Natural killer cell treated with Interleukin-12 subunit alpha and Interleukin-12 subunit beta and Interleukin-15 and Interleukin-18, amount 100 ng/mL, for 72 hours (primary cell): ENCODE measurements at regions not wholly inside any gene's neighbourhood (a gene's known extent, or its start where the extent isn't known, plus 50 kb on each side); places are given as distances from the start of the nearest gene placed in this dataset.
"Not testable (repeated sequence)": the region's sequence is repeated elsewhere in the genome, so short reads cannot be mapped to it uniquely, and the experiment has no call there.

Experiments
- ATAC-seq, 2 donors: fragments of 150-1000 bp; cut with Tn5 transposase in 1 of 2; sonication (Bioruptor Pico), chemical (Tn5 transposase) in 1 of 2; 2 replicates each; pipeline ENCODE4 v1.10.0; 2021
- DNase-seq: peaks from one replicate; pipeline ENCODE4 v3.0.0; 2022; ENCODE audit warnings: low spot score
- H3K27ac Mint-ChIP-seq, 2 donors: 1 replicate in 1 of 2; 2 replicates in 1 of 2; pipeline ENCODE4 v1.8.0; 2022; ENCODE audit warnings: mixed read lengths in 2 of 2, mild to moderate bottlenecking in 1 of 2, moderate library complexity in 1 of 2
- H3K27me3 Mint-ChIP-seq, 2 donors: 1 replicate in 1 of 2; 2 replicates in 1 of 2; pipeline ENCODE4 v1.8.0; 2022; ENCODE audit warnings: mixed read lengths in 2 of 2
- H3K36me3 Mint-ChIP-seq: one replicate; pipeline ENCODE4 v1.8.0; 2022; ENCODE audit warnings: mixed read lengths
- H3K4me1 Mint-ChIP-seq, 2 donors: 1 replicate in 1 of 2; 2 replicates in 1 of 2; pipeline ENCODE4 v1.8.0; 2022; ENCODE audit warnings: low read depth in 2 of 2, mixed read lengths in 2 of 2, mild to moderate bottlenecking in 1 of 2
- H3K4me3 Mint-ChIP-seq: one replicate; pipeline ENCODE4 v1.8.0; 2022; ENCODE audit warnings: mixed read lengths
- H3K9me3 Mint-ChIP-seq: 2 replicates; pipeline ENCODE4 v1.8.0; 2022; ENCODE audit warnings: mixed read lengths

DNA sequence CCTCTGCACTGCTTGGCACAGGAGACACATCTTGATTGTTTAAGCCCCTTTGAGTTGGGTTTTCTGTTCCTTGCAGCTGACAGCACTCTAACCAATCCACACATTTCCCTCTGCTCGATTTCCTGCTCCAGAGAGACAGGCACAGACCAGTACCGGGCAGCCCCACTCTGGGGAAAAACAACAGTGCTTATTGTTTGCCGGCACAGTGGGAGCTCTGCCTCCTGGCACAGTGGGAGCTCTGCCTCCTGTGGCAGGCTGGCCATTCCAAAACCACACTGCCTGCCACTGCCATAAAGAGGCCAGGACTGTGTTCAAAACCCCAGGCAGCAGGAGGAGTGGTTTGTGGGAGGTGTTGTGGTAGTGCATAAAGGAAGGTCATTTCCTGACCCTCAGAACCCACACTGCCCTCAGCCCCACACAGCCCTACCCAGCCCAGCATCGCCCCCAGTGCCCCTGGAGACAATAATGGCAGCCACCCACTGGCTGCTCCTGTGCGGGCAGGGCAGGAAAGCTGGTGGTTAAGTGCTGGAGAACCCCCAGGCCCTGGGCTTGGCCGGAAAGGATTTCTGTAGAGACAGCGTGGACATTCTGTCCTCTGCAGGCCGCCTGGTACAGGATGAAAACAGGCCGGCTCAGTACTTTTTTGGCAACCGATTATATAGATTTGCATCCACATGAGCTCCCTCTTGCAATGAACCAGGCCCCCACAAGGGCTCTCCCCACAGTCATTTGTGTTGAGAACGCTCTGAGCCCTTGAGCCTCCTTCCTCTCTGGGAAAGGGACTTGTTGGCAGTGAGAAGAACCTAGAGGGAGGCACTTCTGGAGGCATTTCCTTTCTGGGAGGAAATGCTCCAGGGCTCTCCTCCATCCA lies 182.8 kb downstream of the TRIM43 start:
- not testable (repeated sequence) for H3K36me3 Mint-ChIP-seq

DNA sequence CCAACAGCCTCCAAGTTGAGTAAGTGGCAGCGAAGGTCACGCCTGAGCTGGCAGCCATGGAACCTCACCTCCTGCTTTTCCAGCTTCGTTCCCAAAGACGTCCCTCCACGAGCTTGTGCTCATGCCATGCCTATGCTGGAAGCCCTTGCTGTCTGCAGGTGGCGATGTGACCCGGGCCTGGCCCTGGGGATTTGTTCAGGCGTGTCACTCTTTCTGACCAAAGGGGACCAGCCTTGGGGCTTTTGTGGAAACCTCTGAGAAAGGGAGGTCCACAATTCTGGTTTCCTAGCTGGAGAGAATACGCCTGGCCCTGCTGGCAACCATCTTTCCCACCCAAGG lies 183.4 kb downstream of the TRIM43 start:
- H3K4me1 Mint-ChIP-seq, H3K27me3 Mint-ChIP-seq, DNase-seq, H3K9me3 Mint-ChIP-seq, ATAC-seq, H3K27ac Mint-ChIP-seq, H3K36me3 Mint-ChIP-seq, H3K4me3 Mint-ChIP-seq: not testable (repeated sequence)

More for the DNA sequence above, 182.8 kb downstream of the TRIM43 start:
- not testable (repeated sequence) for H3K27ac Mint-ChIP-seq, H3K4me1 Mint-ChIP-seq, H3K9me3 Mint-ChIP-seq, H3K27me3 Mint-ChIP-seq, DNase-seq, H3K4me3 Mint-ChIP-seq
- peak; percentile 46 to 55 for ATAC-seq
